Endothelial cell of umbilical vein (primary cell): ENCODE measurements at regions not wholly inside any gene's neighbourhood (a gene's known extent, or its start where the extent isn't known, plus 50 kb on each side); places are given as distances from the start of the nearest gene placed in this dataset.

ENCODE experiments used
- BruUV-seq: library from RNA; stranded (reverse); fragments of 400-500 nt; replicated peaks from 2 replicates; lab custom pipeline; 2021; lab: Mats Ljungman, UMichigan
- CTCF ChIA-PET: fragments of 300-600, 350-600 bp; sonication (Branson Sonifier 250); formaldehyde crosslinking; loops from one replicate; lab custom pipeline; 2021; ENCODE audit warnings: antibody characterized with exemption, inconsistent platforms; lab: Charles Lee
- POLR2A ChIA-PET: fragments of 300-600, 350-600 bp; sonication (Branson Sonifier 250); formaldehyde crosslinking; loops from one replicate; lab custom pipeline; 2021; ENCODE audit warnings: antibody characterized with exemption, inconsistent platforms; lab: Charles Lee
- DNase-seq: peaks from one replicate; pipeline ENCODE4 v3.0.0-alpha.2; 2011; ENCODE audit warnings: low read depth, low spot score
- FAIRE-seq: peaks from 2 replicates; lab custom pipeline; 2011; peaks lifted over from hg19 to GRCh38; lab: Jason Lieb, UNC
- H2AFZ ChIP-seq: 2 replicates; pipeline ENCODE4 v1.6.0; 2012; ENCODE audit warnings: low read depth, low read length, control low read depth, inconsistent platforms
- H3K27ac ChIP-seq: 2 replicates; pipeline ENCODE4 v1.5.1; 2011; ENCODE audit warnings: low read depth, mild to moderate bottlenecking, control low read depth, low read length, moderate library complexity; ENCODE audit not compliant: insufficient read depth
- H3K27me3 ChIP-seq, 2 experiments: 2 replicates each; pipeline versions ENCODE4 v1.6.0 to v1.6.1; 2011; ENCODE audit warnings: low read length in 2 of 2, mixed read lengths in 1 of 2; ENCODE audit not compliant: control insufficient read depth in 2 of 2, insufficient read depth in 2 of 2
- H3K36me3 ChIP-seq, 2 experiments: 2 replicates in 1 of 2; 3 replicates in 1 of 2; pipeline ENCODE4 v1.5.1; 2011; ENCODE audit warnings: low read length in 2 of 2, mild to moderate bottlenecking in 1 of 2, moderate library complexity in 1 of 2; ENCODE audit not compliant: control insufficient read depth in 2 of 2, insufficient read depth in 2 of 2; ENCODE audit errors: extremely low read depth in 1 of 2
- H3K4me1 ChIP-seq: 3 replicates; pipeline ENCODE4 v1.5.1; 2011; ENCODE audit warnings: mild to moderate bottlenecking, low read length; ENCODE audit not compliant: control insufficient read depth, insufficient read depth; ENCODE audit errors: extremely low read depth
- H3K4me2 ChIP-seq: 2 replicates; pipeline ENCODE4 v1.6.1; 2011; ENCODE audit warnings: low read length, control low read depth, mixed read lengths; ENCODE audit not compliant: insufficient read depth
- H3K4me3 ChIP-seq, 3 experiments: fragments of 200-600 bp in 1 of 3; sonication (generic), shearing (Covaris generic) in 1 of 3; replicated peaks in 1 of 3; 2 replicates each; pipeline ENCODE4 v1.5.1; 2011 to 2016; ENCODE audit warnings: control low read depth in 3 of 3, low read length in 3 of 3, mild to moderate bottlenecking in 2 of 3, inconsistent platforms in 1 of 3, low read depth in 1 of 3, moderate library complexity in 1 of 3; ENCODE audit not compliant: insufficient read depth in 1 of 3
- H3K79me2 ChIP-seq: 2 replicates; pipeline ENCODE4 v1.6.0; 2012; ENCODE audit warnings: low read length, inconsistent platforms; ENCODE audit not compliant: control insufficient read depth, insufficient read depth
- H3K9ac ChIP-seq: replicated peaks from 2 replicates; pipeline ENCODE3; 2011; ENCODE audit warnings: low read length, control low read depth; ENCODE audit not compliant: insufficient read depth; ENCODE audit errors: extremely low read depth
- H3K9me1 ChIP-seq: replicated peaks from 3 replicates; pipeline ENCODE4 v1.6.0; 2011; ENCODE audit warnings: mild to moderate bottlenecking, low read length; ENCODE audit not compliant: control insufficient read depth, insufficient read depth; ENCODE audit errors: extremely low read depth
- H3K9me3 ChIP-seq: replicated peaks from 2 replicates; pipeline ENCODE4 v1.5.1; 2012; ENCODE audit warnings: low read length, inconsistent platforms; ENCODE audit not compliant: control insufficient read depth, insufficient read depth
- H4K20me1 ChIP-seq: replicated peaks from 2 replicates; pipeline ENCODE3; 2011; ENCODE audit warnings: mild to moderate bottlenecking, low read length; ENCODE audit not compliant: control insufficient read depth, insufficient read depth; ENCODE audit errors: extremely low read depth
- CTCF ChIP-seq, 2 donors: IDR thresholded peaks; 1 replicate in 1 of 2; 2 replicates in 1 of 2; pipeline ENCODE4 v1.5.1; 2011; ENCODE audit warnings: low read length in 2 of 2, mild to moderate bottlenecking in 2 of 2, moderate library complexity in 2 of 2, control low read depth in 1 of 2, inconsistent platforms in 1 of 2, low read depth in 1 of 2; ENCODE audit not compliant: insufficient read depth in 1 of 2; ENCODE audit errors: extremely low read depth in 1 of 2
- EZH2 ChIP-seq: IDR thresholded peaks from 2 replicates; pipeline ENCODE4 v1.6.1; 2012; ENCODE audit warnings: borderline replicate concordance, low read depth, mild to moderate bottlenecking, moderate library complexity, low read length, inconsistent platforms; ENCODE audit not compliant: severe bottlenecking
- FOS ChIP-seq: IDR thresholded peaks from 2 replicates; pipeline ENCODE4 v1.6.1; 2011; ENCODE audit warnings: mild to moderate bottlenecking, low read length, moderate library complexity, borderline replicate concordance; ENCODE audit not compliant: insufficient read depth
- GATA2 ChIP-seq: IDR thresholded peaks from 2 replicates; pipeline ENCODE4 v1.7.0; 2011; ENCODE audit warnings: low read depth, mild to moderate bottlenecking, moderate library complexity, mixed read lengths, low read length; ENCODE audit not compliant: insufficient read length, insufficient read depth
- JUN ChIP-seq: IDR thresholded peaks from 2 replicates; pipeline ENCODE4 v1.6.1; 2011; ENCODE audit warnings: borderline replicate concordance, low read depth; ENCODE audit not compliant: insufficient read length, insufficient read depth
- MAX ChIP-seq: IDR thresholded peaks from 2 replicates; pipeline ENCODE4 v1.6.1; 2011; ENCODE audit not compliant: insufficient read depth, insufficient read length
- MYC ChIP-seq: IDR thresholded peaks from one replicate; pipeline ENCODE4 v1.6.1; 2011; ENCODE audit warnings: mild to moderate bottlenecking, low read depth, low read length
- POLR2A ChIP-seq: IDR thresholded peaks from 2 replicates; pipeline ENCODE4 v1.6.1; 2012; ENCODE audit warnings: low read depth, mild to moderate bottlenecking, control low read depth, low read length
- POLR2AphosphoS5 ChIP-seq: IDR thresholded peaks from 2 replicates; pipeline ENCODE4 v1.6.1; 2012; ENCODE audit warnings: low read depth, mild to moderate bottlenecking, control low read depth, low read length, moderate library complexity; ENCODE audit not compliant: insufficient read depth
- dilution Hi-C: fragments of 300-500 bp; cut with MboI; formaldehyde crosslinking; loops from one replicate; pipeline ENCODE4 v1.15.0; 2019; ENCODE audit warnings: low sequenced_read_pairs; ENCODE audit not compliant: extremely low pct_ligation_motif_present
- intact Hi-C: fragments of 100-400 bp; cut with micrococcal nuclease; formaldehyde crosslinking; loops from one replicate; pipeline ENCODE4 v1.10.0; 2022

GRCh38 chrX:82134378-82134777, 932.5 kb downstream of the SH3BGRL start:
- intact Hi-C loops, result no loop called here
- dilution Hi-C loops, result no loop called here
- BruUV-seq, result no TSS peak
- Histone ChIP-seq H2AFZ (no peak overlapping the region), H3K9me1 (no peaks in the 10 kb centered on the region), H3K27me3 (no peaks in the 10 kb centered on the region), H3K9me3 (no peaks in the 10 kb centered on the region), H3K4me3 (no peak overlapping the region), H3K27ac (no peak overlapping the region), H3K36me3 (no peaks in the 10 kb centered on the region), H3K4me1 (no peaks in the 10 kb centered on the region), H3K79me2 (no peaks in the 10 kb centered on the region), H4K20me1 (no peaks in the 10 kb centered on the region), H3K4me2 (no peak overlapping the region), H3K9ac (no peak overlapping the region)
- ChIA-PET CTCF (no interaction called here), POLR2A (no interaction called here)
- FAIRE-seq (no peak), DNase-seq (no peak)
- no peak for TF ChIP-seq FOS
- no peak for TF ChIP-seq MYC
- no peak for TF ChIP-seq JUN
- no peak for TF ChIP-seq EZH2
- TF ChIP-seq POLR2AphosphoS5, result no peak
- TF ChIP-seq MAX, result no peak
- no peak for TF ChIP-seq GATA2
- no peak for TF ChIP-seq CTCF (IDR thresholded peaks at IDR 0.05; ENCODE audit: extremely low read depth in 1 of 2, insufficient read depth in 1 of 2, low read depth in 1 of 2, low read length in 2 of 2)
- TF ChIP-seq POLR2A, result no peak
